ENCODE measurements at regions not wholly inside any gene's neighbourhood (a gene's known extent, or its start where the extent isn't known, plus 50 kb on each side); places are given as distances from the start of the nearest gene placed in this dataset.

- no peak overlapping the region for H3K4me3 ChIP-seq (ENCODE audit: low read depth in 1 of 2, low read length in 2 of 2)
- no peak overlapping the region for H3K9ac ChIP-seq (ENCODE audit: low read length)
- H3K9me3 ChIP-seq (ENCODE audit: low read length), result no peaks in the 10 kb centered on the region
- H3K4me1 ChIP-seq (ENCODE audit: insufficient read depth, low read length), result no peaks in the 10 kb centered on the region
- no peaks in the 10 kb centered on the region for H3K36me3 ChIP-seq (ENCODE audit: insufficient read depth, low read length)
- no peaks in the 10 kb centered on the region for H3K27me3 ChIP-seq (ENCODE audit: control insufficient read depth in 1 of 2, insufficient read depth in 2 of 2, low read length in 2 of 2)
- no peak overlapping the region for H3K27ac ChIP-seq (ENCODE audit: low read depth, low read length)
Observed at GRCh38 chr11:36711104-36711825, 113.2 kb upstream of the RAG2 start.

Data from muscle layer of colon (tissue), 2 donors.